H1 (cell line): ENCODE measurements at regions not wholly inside any gene's neighbourhood (a gene's known extent, or its start where the extent isn't known, plus 50 kb on each side); places are given as distances from the start of the nearest gene placed in this dataset.
"Not testable (repeated sequence)": the region's sequence is repeated elsewhere in the genome, so short reads cannot be mapped to it uniquely, and the experiment has no call there.

Source experiments
- CTCF ChIA-PET: fragments of 300-600 bp; sonication (Branson Sonifier 250); formaldehyde crosslinking; loops from one replicate; lab custom pipeline; 2021; ENCODE audit not compliant: partially characterized antibody; lab: Charles Lee
- POLR2A ChIA-PET: fragments of 300-600 bp; sonication (Branson Sonifier 250); formaldehyde crosslinking; loops from one replicate; lab custom pipeline; 2021; ENCODE audit warnings: inconsistent platforms; ENCODE audit not compliant: partially characterized antibody; lab: Charles Lee
- DNase-seq, 2 experiments: peaks; one replicate each; pipeline versions ENCODE4 v3.0.0 to v3.0.0-alpha.2; 2010 to 2022; ENCODE audit warnings: low spot score in 2 of 2, low read depth in 1 of 2, mixed read lengths in 1 of 2
- FAIRE-seq: peaks from 2 replicates; lab custom pipeline; 2011; peaks lifted over from hg19 to GRCh38; lab: Jason Lieb, UNC
- H2AFZ ChIP-seq: 2 replicates; pipeline ENCODE4 v1.8.1; 2012; ENCODE audit warnings: low read length, inconsistent platforms
- H2AK5ac ChIP-seq: 2 replicates; pipeline ENCODE4 v1.6.1; 2013; ENCODE audit warnings: low read depth, low read length
- H2BK120ac ChIP-seq: replicated peaks from 2 replicates; pipeline ENCODE3; 2013; ENCODE audit warnings: low read depth, low read length, inconsistent platforms
- H2BK12ac ChIP-seq: 2 replicates; pipeline ENCODE4 v1.6.1; 2013; ENCODE audit warnings: low read depth, low read length
- H2BK15ac ChIP-seq: 2 replicates; pipeline ENCODE4 v1.6.1; 2013; ENCODE audit warnings: low read length
- H2BK20ac ChIP-seq: 2 replicates; pipeline ENCODE4 v1.6.1; 2013; ENCODE audit warnings: low read length
- H2BK5ac ChIP-seq: 2 replicates; pipeline ENCODE4 v1.6.1; 2013; ENCODE audit warnings: low read depth, low read length
- H3K14ac ChIP-seq: 2 replicates; pipeline ENCODE4 v1.6.1; 2013; ENCODE audit warnings: inconsistent platforms; ENCODE audit not compliant: insufficient read length
- H3K18ac ChIP-seq: 2 replicates; pipeline ENCODE4 v1.6.1; 2013; ENCODE audit warnings: low read length; ENCODE audit errors: extremely low read depth
- H3K23ac ChIP-seq: 2 replicates; pipeline ENCODE4 v1.6.1; 2013; ENCODE audit warnings: inconsistent platforms; ENCODE audit not compliant: insufficient read length
- H3K23me2 ChIP-seq: 2 replicates; pipeline ENCODE4 v1.6.1; 2013; ENCODE audit warnings: low read depth, low read length
- H3K27ac ChIP-seq: 2 replicates; pipeline ENCODE4 v1.6.1; 2011; ENCODE audit warnings: low read depth, low read length, inconsistent platforms
- H3K27me3 ChIP-seq, 4 experiments: replicated peaks in 1 of 4; 1 replicate in 1 of 4; 2 replicates in 3 of 4; pipeline versions ENCODE4 v1.6.1 to v1.8.1; 2011 to 2013; ENCODE audit warnings: low read length in 3 of 4, mild to moderate bottlenecking in 3 of 4, inconsistent platforms in 2 of 4, mixed read lengths in 2 of 4, moderate library complexity in 1 of 4; ENCODE audit not compliant: control insufficient read depth in 3 of 4, insufficient read depth in 3 of 4; ENCODE audit errors: extremely low read depth in 1 of 4
- H3K36me3 ChIP-seq, 4 experiments: 2 replicates each; pipeline versions ENCODE4 v1.6.1 to v1.8.1; 2011 to 2013; ENCODE audit warnings: mild to moderate bottlenecking in 4 of 4, low read length in 3 of 4, moderate library complexity in 2 of 4, control low read depth in 1 of 4, inconsistent platforms in 1 of 4; ENCODE audit not compliant: insufficient read depth in 4 of 4, control insufficient read depth in 2 of 4
- H3K4ac ChIP-seq: replicated peaks from 2 replicates; pipeline ENCODE3; 2013; ENCODE audit warnings: low read length, low read depth, mixed read lengths, inconsistent platforms; ENCODE audit not compliant: insufficient read length
- H3K4me1 ChIP-seq, 4 experiments: replicated peaks in 1 of 4; 1 replicate in 1 of 4; 2 replicates in 3 of 4; pipeline versions ENCODE4 v1.6.1 to v1.8.1; 2011 to 2013; ENCODE audit warnings: low read length in 3 of 4, inconsistent platforms in 2 of 4, mixed read lengths in 1 of 4; ENCODE audit not compliant: insufficient read depth in 4 of 4, control insufficient read depth in 3 of 4
- H3K4me2 ChIP-seq, 2 experiments: 2 replicates each; pipeline versions ENCODE4 v1.6.1 to v1.8.1; 2011 to 2013; ENCODE audit warnings: low read depth in 2 of 2, low read length in 2 of 2, control low read depth in 1 of 2, inconsistent platforms in 1 of 2, mild to moderate bottlenecking in 1 of 2; ENCODE audit not compliant: insufficient read depth in 1 of 2
- H3K4me3 ChIP-seq, 4 experiments: fragments of 200-600, 300-600 bp in 1 of 4; sonication (generic), shearing (Covaris generic), sonication (Bioruptor Twin) in 1 of 4; 2 replicates each; pipeline versions ENCODE4 v1.5.1 to v1.8.1; 2011 to 2016; ENCODE audit warnings: low read length in 4 of 4, low read depth in 3 of 4, control low read depth in 2 of 4, inconsistent platforms in 2 of 4, mild to moderate bottlenecking in 2 of 4, mixed read lengths in 1 of 4, moderate library complexity in 1 of 4; ENCODE audit not compliant: insufficient read depth in 2 of 4; ENCODE audit errors: extremely low read depth in 1 of 4
- H3K56ac ChIP-seq: replicated peaks from 2 replicates; pipeline ENCODE3; 2013; ENCODE audit warnings: low read depth, mild to moderate bottlenecking, mixed read lengths, low read length, inconsistent platforms; ENCODE audit not compliant: insufficient read length
- H3K79me1 ChIP-seq: 2 replicates; pipeline ENCODE4 v1.6.1; 2013; ENCODE audit warnings: low read depth, low read length, control low read depth
- H3K79me2 ChIP-seq, 2 experiments: 2 replicates each; pipeline versions ENCODE4 v1.6.1 to v1.8.1; 2012 to 2013; ENCODE audit warnings: low read length in 2 of 2, mild to moderate bottlenecking in 2 of 2, inconsistent platforms in 1 of 2; ENCODE audit not compliant: insufficient read depth in 2 of 2, control insufficient read depth in 1 of 2
- H3K9ac ChIP-seq, 4 experiments: replicated peaks in 1 of 4; 1 replicate in 1 of 4; 2 replicates in 3 of 4; pipeline versions ENCODE4 v1.6.1 to v1.8.1; 2011 to 2013; ENCODE audit warnings: low read depth in 3 of 4, low read length in 3 of 4, control low read depth in 2 of 4, mild to moderate bottlenecking in 2 of 4, moderate library complexity in 2 of 4, inconsistent platforms in 1 of 4; ENCODE audit errors: extremely low read depth in 1 of 4
- H3K9me3 ChIP-seq, 2 experiments: 2 replicates each; pipeline versions ENCODE4 v1.6.1 to v1.8.1; 2012 to 2013; ENCODE audit warnings: mild to moderate bottlenecking in 2 of 2, moderate library complexity in 2 of 2, control low read depth in 1 of 2, inconsistent platforms in 1 of 2, low read depth in 1 of 2, low read length in 1 of 2, mixed read lengths in 1 of 2; ENCODE audit not compliant: insufficient read depth in 2 of 2
- H4K20me1 ChIP-seq, 2 experiments: replicated peaks in 1 of 2; 2 replicates each; pipeline versions ENCODE3 to v1.8.1; 2011 to 2013; ENCODE audit warnings: inconsistent platforms in 2 of 2, low read length in 2 of 2, mild to moderate bottlenecking in 1 of 2; ENCODE audit not compliant: insufficient read depth in 2 of 2, control insufficient read depth in 1 of 2
- H4K5ac ChIP-seq: 2 replicates; pipeline ENCODE4 v1.6.1; 2013; ENCODE audit warnings: low read length, low read depth, mixed read lengths, inconsistent platforms; ENCODE audit not compliant: insufficient read length
- H4K8ac ChIP-seq: 2 replicates; pipeline ENCODE4 v1.8.0; 2013; ENCODE audit warnings: mild to moderate bottlenecking, moderate library complexity, low read length, inconsistent platforms; ENCODE audit not compliant: insufficient read depth; ENCODE audit errors: extremely low read depth
- H4K91ac ChIP-seq: replicated peaks from 2 replicates; pipeline ENCODE3; 2013; ENCODE audit warnings: low read length, mixed read lengths, inconsistent platforms; ENCODE audit not compliant: insufficient read length
- WGBS, 2 experiments: shearing (Covaris generic) in 1 of 2; methylation state at CpG; one replicate each; pipeline versions ENCODE4 v1.1.6 to v1.1.7; 2013 to 2015; ENCODE audit warnings: low lambda C conversion rate in 2 of 2, mixed read lengths in 2 of 2, inconsistent platforms in 1 of 2, low coverage in 1 of 2, missing lambda C conversion rate in 1 of 2; ENCODE audit not compliant: insufficient replicate concordance in 2 of 2, insufficient coverage in 1 of 2, insufficient read length in 1 of 2; ENCODE audit errors: extremely low coverage in 1 of 2, missing lambda C conversion rate in 1 of 2; 5-methylcytosine and 5-hydroxymethylcytosine counted together

GRCh38 chr21:9946057-9946456, 575.3 kb upstream of the TPTE start:
- H3K79me2 ChIP-seq, H3K23ac ChIP-seq, H3K14ac ChIP-seq, CTCF ChIA-PET, H4K20me1 ChIP-seq, H2AFZ ChIP-seq, H3K4me2 ChIP-seq, H3K56ac ChIP-seq, H4K5ac ChIP-seq, H2BK120ac ChIP-seq, H3K4me3 ChIP-seq, H3K4ac ChIP-seq, H2BK20ac ChIP-seq, FAIRE-seq, H2BK12ac ChIP-seq, H2AK5ac ChIP-seq, H4K91ac ChIP-seq, H3K27ac ChIP-seq, H3K18ac ChIP-seq, H2BK15ac ChIP-seq, H3K4me1 ChIP-seq, H3K23me2 ChIP-seq, H2BK5ac ChIP-seq, H3K79me1 ChIP-seq, POLR2A ChIA-PET, H3K36me3 ChIP-seq, H3K27me3 ChIP-seq, H3K9ac ChIP-seq, H4K8ac ChIP-seq, DNase-seq: not testable (repeated sequence)
- peaks cover 31 to 46% of the 10 kb centered on the region in 2 experiments for H3K9me3 ChIP-seq
- 41% methylated on average over 1 of the region's 1 CpG; no CpG with 5 or more reads in 1 of the 2 experiments for WGBS, 2 experiments

- peaks cover 19 to 30% of the 10 kb centered on the region in 2 experiments for H3K9me3 ChIP-seq
- H3K9ac ChIP-seq, H3K23ac ChIP-seq, H3K79me1 ChIP-seq, FAIRE-seq, H2BK12ac ChIP-seq, H2AK5ac ChIP-seq, H3K23me2 ChIP-seq, H3K4me3 ChIP-seq, H2BK5ac ChIP-seq, H3K79me2 ChIP-seq, CTCF ChIA-PET, H3K18ac ChIP-seq, H3K14ac ChIP-seq, H4K91ac ChIP-seq, POLR2A ChIA-PET, H2AFZ ChIP-seq, H4K8ac ChIP-seq, H4K5ac ChIP-seq, H4K20me1 ChIP-seq, H3K4me2 ChIP-seq, H3K4me1 ChIP-seq, H3K4ac ChIP-seq, H2BK15ac ChIP-seq, DNase-seq, H2BK120ac ChIP-seq, H3K56ac ChIP-seq, H3K27ac ChIP-seq, H3K36me3 ChIP-seq, H2BK20ac ChIP-seq, H3K27me3 ChIP-seq: not testable (repeated sequence)
- WGBS, 2 experiments = 59% methylated on average over 8 of the region's 8 CpGs; no CpG with 5 or more reads in 1 of the 2 experiments
These were observed 571.7 kb upstream of the TPTE start for GRCh38 chr21:9949510-9950289.
